CD4-positive, alpha-beta T cell treated with Interleukin-12 subunit alpha and Interleukin-12 subunit beta, for 1 hour (primary cell): ENCODE measurements at regions not wholly inside any gene's neighbourhood (a gene's known extent, or its start where the extent isn't known, plus 50 kb on each side); places are given as distances from the start of the nearest gene placed in this dataset.

Experiments used
- DNase-seq: peaks from one replicate; pipeline ENCODE4 v3.0.0-alpha.2; 2020

DNA sequence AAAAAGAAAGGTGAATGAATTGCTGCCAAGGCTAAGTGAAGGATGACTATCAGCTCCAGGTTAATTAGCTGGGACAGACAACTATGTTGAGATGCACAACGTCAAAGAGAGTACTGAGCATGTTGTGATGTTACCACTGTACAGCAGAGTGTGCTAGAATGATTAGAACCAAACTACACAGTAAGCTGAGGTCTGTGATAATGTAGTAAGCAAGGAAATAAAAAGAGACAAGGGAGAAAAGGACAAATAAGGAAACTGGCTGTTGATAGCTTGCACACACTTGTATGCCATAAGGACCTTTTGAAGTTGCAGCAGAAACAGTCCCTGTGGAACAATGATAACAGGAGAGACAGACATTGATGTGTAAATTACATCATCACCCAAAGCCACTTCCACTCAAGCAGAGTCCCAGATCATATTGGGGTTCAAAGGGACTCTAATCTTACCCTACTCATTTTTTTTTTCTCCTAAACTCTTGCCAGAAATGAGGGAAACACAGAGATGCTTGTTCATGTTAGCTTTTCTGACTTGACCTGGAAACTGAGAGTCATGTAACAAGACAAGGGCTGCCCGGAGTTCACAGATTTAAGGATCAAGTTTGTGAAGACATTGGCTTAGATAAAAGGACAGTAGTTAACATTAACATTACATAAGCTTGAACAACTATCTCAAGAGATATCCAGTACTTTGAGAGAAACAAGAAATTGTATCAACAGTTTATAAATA, 189.9 kb downstream of the CENPW start:
- no peak for DNase-seq

DNA sequence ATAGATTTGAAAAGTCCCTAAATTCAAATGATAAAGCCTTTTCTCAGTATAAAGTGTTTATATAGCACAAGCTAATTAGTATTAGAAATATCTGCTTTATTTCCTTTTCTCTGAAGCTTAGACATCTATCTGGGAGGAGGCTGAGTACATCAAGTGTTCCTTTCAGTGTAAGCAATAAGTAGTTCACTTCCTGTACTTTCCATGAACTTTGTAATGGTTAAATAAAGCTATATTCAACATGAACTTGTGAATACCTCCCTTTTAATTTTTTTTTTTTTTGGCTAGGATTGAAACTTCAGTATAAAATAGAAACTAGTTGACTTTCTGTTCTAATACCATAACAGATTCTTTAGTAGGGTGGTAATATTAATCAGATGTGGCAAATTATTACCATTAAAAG, 190.9 kb downstream of the CENPW start:
- DNase-seq, result no peak

DNA sequence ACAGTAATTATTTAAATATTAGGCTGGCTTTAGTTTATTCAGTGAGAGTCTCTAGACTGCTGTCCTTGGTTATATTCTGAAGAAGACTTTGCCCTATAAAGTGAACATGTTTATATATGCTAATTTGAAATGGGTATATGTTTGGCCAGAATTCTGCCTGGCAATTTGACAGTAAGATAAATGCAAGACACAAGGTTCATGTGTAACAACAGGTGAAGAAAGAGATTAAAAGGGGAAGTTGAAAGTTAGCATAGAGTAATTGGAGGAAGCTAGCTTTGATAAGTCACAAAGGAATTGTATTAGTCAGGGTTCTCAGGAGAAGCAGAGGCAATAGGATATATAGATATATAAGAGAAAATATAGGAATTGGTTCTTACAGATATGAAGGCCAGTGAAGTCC, 191.4 kb downstream of the CENPW start:
- DNase-seq, result no peak

DNA sequence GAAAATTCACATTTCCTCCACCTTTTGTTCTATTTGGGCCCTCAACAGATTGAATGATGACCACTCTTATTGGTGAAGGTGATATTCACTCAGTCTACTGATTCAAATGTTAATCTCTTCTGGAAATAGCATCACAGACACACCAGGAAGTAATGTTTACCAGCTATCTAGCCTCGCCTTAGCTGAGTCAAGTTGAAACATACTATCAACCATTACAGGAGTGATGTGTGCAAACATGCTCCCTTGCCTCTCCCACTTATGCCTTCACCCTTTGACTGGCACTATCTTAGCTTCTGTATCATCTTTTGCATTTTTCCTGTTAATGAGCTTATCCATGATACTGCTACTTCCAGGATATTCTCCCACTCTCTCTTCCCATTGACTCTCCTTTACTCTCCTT, 191.9 kb downstream of the CENPW start:
- no peak for DNase-seq

DNA sequence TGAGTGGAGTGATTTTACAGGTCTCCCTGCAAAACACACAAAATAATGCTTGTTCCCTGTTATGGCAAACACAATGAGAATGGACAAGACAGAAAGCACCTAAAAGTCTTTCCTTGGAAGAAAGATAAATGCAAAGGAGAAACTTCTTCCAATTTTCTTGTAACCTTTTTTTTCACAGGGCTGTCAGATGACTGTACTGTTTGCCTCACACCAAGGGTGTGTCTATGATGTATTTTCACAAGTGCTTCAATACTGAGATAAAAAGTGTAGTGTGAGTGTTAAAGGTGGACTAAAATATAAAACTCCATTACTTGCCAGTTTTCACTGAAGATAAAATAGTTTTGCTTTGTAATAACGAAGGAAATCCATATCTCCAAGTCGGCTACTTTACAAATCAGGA, 194.5 kb downstream of the CENPW start:
- no peak for DNase-seq

DNA sequence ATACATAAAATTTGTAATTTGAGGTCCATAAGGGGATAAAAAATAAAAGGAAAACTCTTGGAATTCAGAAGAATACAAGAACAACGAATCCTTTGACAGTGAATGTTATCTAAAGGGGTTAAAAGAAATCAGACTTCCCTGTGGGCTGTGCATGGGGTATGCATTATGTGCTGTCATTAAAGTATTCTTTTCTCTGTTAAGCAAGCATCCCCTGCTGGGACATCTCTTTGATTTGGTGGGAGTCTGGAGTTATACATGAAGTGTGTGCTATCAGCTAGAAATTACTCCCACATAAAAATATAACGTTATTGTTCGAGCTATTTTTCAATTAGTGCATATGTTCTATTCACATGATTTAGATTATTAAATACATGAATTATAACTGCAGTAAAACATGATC, 195.2 kb downstream of the CENPW start:
- no peak for DNase-seq

DNA sequence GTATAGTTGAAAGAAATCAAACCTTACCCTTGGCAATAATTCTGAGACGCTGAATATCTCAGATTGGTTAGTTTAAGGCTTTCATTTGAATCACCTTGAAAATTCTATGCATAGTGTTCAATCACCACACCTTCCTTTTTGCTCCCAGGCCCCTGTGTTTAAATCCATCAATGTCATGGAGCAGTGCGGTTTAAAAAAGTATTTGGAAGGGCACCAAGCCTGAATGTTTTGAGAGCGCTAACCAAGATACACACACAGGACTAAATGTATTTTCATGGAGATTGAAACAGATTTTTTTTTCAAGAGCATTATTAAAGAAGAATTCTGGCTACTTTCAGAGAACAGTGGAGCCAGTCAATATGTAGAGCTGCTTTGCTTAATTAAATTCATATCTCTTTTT, 195.7 kb downstream of the CENPW start:
- no peak for DNase-seq

DNA sequence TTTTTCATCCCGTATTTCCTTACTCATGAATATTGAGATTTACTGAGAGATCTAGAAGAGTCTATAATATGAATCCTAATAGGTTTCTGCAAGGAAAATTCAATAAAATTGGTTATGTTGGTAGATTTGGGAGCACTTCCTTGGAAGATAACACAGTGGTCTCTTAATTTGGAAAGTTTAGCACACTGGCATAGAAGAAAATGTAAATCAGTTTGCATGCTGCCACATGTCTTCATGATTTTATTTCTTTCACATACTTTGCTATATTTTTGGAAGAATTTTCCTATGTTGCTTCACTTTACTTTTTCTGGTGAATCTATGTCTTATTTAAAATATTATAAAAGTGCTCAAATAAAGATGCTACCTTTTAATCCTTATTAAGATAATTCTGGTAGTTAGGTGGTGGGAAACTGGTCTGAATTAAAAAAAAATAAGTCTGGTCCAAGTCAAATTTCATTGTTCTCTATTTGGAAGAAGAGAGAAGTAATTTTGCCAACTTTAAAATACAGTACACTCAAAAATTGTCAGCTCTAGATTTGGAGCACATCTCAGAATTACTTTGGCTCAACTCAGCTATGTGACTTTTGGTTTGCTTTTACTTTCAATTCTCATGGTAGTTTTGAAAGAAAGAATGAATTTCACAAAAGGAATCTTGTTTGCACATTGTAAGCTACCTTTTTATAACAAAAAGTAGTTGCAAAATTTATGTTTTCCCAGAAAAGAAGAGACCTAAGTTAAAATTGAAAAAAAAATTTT, 197.3 kb downstream of the CENPW start:
- DNase-seq, result no peak

DNA sequence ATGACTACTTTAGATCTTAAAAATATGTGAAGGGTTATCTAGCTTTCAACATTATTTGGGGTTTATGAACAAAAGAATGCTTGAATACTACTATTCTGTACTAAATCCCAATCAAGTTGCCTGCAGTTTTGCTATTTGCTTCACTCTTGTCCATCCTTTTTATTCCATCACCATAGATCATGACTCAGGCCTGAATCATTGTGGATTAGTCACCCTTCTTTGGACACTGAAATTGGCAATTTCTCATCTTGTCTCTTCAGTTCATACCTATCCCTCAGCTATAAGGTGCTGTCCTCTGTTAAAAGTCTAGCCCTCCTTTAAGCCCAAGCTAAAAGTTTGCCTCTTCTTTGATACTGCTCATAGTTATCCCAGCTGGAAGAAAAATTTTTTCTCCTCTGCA, 199.1 kb downstream of the CENPW start:
- DNase-seq, result no peak

DNA sequence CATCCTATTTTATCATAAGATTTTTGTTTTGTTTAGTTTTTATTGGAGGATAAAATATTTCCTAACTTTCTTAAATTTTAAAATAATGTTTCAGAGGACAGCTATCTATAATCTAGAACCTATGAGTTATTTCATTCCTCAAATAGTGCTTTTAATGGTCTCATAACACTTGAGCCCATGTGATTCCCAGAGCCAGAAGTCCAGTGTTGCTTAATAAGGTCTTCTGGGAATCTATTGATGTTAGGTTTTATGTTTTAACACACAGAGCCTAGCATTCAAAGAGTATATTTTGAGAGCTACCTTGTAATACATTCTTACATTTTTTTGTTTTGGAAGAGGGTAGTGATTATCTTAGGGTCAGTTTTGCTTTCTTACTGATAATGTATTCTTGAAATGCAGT, 200.2 kb downstream of the CENPW start:
- no peak for DNase-seq

DNA sequence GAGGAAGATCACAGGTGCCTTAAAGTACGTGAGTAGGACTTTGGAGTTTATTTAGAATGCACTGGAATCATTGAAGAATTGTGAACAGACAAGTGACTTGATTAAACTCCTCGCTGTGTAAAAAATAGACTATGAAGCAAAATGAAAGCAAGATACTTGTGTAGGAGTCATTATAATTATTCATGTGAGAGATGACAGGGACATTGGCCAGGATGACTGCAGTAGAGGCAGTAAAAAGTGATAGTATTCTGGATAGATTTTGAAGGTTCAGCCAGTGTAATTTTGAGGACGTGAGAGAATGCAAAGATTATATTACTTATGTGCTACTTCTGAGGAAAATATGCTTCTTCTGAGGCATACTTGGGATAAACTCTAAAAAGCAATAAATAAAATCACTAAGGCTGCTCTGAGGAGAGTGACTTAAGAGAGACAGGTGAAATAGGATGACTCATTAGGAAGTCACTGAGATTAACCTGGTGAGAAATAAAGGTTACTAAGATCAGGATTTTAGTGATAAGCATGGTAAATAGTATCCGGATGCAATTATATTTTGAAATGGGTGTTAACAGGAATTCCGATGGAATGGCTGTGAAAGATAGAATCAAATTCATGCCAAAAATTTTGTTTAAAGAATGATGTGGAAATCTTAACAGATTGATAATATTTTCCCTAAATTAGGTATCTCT, 202.0 kb downstream of the CENPW start:
- DNase-seq, result no peak

DNA sequence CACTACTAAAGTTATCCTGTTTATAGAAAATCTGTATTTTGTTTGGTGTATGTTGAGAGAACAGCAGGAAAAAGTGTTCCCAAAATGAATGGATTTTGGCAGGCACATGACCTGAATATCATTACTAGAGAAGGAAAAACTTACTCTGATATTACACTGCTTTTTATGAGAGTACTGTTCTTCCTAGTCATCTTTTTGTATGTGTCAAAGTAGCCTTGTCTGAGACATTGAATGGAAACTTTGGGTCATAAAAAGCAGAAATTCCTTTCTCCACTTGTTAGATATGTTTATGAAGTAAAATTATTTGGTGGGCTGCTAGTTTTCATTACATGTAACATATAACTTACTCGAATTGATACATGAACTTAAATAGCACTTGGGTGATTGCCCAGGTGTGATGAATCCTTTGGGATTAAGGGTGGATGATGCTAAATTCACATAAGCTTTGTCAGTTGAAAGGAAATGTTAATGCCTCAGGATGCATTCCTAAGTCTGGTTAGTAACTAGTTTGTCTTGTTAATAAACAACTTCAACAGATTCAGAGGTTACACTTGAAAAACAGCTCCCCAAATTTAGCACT, 206.7 kb downstream of the CENPW start:
- no peak for DNase-seq

DNA sequence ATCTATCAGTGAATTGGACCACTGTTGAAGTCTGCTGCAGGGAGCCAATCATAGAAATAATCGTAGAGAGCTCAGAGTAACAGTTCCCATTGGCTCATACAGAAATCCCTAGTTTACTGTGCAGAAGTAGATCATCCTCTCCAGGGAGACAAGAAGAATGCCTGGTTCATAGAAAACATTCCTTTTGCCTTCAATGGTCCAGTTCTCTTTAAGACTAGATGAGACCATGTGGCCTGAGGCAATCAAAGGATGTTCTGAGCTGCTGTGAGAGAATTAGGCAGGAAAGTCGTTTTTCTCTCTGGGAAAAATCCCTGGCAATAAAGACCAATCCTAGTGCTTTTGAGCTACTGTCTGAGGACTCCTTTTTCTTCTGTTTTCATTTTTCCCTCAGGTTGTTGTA, 208.4 kb downstream of the CENPW start:
- DNase-seq, result no peak

DNA sequence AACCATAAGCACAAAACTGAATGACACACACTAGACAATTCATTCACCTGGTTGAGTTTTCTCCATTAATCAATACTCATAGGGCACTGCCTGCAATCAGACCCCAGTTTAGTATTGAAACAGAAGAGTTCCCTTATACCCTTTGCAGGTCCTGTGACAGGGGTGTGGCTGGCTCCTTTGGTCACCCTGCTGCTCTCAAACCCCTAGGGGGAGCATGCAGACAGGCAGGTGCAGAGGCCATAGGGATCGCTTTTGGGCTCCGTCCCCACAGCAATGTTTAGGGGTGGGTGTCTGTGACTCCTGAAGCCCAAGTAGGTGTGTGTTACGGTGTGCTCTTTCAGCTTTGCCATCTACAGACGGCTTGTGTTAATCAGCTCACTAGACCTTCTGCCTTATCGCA, 210.4 kb downstream of the CENPW start:
- no peak for DNase-seq

DNA sequence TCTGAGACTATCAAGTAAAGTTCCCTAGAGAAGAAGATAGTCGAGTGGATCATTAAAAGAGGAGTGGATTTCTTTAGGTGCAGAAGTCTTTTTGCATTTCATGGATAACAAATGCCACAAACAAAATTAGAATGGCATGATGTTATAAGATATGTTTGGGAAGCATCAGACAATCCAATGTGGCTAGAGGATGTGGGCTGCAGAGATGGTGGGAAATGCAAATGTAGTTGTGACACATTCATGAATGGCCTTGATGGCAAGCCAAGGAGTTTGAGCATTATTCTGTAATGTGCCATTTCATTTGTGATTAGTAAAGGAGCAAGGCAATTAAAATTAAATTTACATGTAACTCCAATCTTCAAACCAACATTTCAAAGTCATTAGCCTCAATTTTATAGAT, 211.9 kb downstream of the CENPW start:
- no peak for DNase-seq

DNA sequence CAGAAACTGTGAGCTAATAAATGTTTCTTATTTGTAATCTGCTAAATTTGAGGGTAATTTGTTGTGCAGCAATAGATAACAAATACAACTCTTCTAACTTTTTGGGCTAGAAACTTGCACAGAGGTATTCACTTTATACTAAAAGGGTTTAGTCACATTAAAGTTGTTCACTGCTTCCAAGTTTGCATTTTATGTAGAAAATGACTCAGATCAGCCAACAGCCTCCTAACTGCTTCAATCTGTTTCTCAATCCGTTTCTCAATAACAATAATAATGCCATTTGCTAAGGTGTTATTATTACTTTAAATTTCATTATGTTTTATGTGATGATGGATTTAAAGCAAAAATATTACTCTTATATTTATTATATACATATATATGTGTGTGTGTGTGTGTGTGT, 213.9 kb downstream of the CENPW start:
- no peak for DNase-seq

DNA sequence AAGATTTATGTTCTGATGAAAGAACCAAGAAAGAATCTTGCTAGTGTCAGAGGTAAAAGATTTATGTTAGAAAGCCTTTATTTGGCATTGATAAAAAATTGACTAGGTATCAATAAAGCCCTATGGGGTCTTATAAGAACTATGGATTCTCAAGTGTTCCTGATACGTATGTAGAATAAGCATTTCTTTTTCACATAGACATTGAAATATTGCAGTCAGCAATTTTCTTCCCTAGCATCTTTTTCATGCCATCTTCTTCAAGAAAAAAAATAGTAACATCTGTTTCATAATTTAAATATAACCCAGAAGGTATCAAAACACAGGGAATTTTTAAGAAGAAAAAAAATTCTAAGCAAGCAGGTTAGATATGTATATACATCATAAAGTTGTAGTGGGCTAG, 230.6 kb downstream of the CENPW start:
- no peak for DNase-seq

DNA sequence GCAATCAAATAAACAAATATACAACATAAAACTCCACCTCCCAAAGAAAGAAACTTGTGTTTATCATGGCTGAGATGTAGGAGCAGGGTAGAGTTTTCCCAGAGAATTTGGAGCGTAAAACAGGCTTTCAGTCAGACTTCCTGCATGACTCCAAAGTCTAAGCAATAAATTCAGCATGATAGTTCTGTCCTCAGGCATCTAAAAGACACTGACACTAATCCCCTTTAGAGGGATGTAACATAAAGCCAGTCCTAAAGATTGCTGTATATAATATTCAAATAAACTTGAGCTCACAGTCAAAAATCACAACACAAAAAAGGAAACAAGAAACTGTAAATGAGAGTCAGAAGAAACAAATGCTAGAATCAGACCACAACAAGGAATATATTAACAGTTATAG, 234.4 kb downstream of the CENPW start:
- no peak for DNase-seq

DNA sequence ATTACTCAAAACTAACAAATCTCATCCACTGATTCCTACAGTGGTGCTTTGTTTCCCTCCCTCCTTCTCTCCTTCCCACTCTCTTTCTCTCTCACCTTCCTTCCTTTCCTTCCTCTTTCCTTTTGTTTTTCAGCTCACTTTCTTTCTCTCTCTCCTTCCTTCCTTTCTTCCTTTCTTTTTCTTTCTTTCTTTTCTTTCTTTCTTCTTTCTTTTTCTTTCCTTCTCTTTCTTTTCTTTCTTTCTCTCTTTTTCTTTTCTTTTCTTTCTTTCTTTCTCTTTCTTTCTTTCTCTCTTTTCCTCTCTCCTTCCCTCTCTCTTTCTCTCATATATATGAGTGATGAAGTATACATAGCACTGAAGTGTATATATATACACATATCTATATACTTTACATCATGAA, 241.4 kb downstream of the CENPW start:
- no peak for DNase-seq

DNA sequence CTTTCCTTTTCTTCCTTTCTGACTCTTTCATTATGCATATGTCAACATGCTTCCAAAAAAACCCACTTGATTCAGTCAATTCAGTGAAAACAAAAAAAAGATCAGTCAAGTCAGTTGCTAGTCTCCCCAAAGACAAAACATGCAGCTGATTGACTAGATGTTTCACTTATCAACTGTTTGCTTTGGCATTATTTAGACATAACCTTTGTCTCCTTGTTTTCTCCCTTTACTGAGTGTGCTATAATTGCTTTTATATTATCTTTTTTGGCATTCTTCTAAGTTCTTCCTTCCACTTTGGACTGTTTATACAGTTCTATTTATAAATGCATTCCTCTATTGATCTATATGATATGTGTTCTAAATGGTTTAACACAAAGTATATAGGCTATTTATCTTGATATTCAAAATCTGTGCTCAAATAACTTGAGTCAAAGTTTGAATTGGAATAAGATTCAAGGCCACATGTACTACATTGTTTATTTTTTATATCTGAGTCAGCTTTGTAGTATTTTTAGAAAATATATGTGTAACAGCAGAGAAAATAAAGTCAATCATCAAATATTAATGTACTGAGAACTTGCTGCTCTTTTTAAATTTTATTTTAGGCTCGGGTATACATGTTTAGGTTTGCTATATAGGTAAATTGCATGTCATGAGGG, 260.5 kb downstream of the CENPW start:
- no peak for DNase-seq

DNA sequence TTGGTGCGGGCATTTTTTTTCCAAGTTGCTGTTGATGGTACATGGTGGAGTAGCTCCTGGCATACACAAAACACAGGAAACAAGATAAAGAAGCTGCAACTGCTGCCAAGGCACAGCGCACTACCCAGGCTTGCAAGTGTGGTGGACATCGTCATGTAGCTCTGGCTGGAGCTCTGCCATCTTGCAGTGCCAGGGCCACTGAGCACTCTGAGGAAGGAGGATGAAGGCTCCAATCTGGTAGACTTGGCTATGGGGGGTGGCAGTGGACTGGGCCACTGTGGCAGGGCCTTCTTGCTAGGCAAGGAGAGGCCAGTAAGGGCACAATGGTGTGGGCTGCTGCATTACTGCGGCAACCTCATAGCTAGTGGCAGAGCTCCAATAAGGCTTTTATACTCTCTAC, 263.5 kb downstream of the CENPW start:
- no peak for DNase-seq

DNA sequence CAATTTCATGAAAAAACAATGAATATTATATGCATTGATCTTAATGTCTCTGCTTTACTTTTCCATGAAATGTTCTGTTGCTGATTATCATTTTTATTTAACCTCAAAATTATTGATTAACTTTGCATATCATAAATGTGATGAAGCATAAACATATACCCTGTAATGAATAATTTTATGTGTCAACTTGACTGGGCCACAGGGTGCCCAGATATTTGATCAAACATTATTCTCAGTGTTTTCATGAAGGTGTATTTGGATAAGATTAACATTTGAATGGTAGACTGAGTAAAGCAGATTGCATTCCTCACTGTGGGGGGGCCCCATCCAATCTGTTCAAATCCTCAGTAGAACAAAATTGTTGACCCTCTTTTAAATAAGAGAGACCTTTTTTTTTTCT, 265.2 kb downstream of the CENPW start:
- no peak for DNase-seq

DNA sequence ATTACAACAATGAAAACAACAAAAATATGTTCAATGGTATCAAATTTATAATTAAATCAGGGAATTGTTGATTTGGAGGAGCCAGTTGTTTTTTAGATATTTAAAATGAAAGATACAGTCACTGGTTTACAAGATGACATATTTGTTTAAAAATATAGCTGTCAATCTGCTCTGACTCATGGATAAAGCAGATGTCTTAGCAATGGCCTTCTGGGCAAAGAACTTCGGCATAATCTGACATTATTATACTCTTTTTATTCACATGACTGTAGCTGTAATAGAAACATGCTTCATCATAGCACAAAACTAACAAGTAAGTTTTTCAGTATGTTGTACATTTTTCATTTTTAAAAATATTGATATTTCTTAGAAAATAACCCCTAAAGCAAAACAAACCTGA, 267.4 kb downstream of the CENPW start:
- no peak for DNase-seq
